Pancreas (tissue), 10 donors: ENCODE measurements at regions not wholly inside any gene's neighbourhood (a gene's known extent, or its start where the extent isn't known, plus 50 kb on each side); places are given as distances from the start of the nearest gene placed in this dataset.

Experiments
- ATAC-seq, 4 donors: fragments of 200-7000 bp; cut with Tn5 transposase; one replicate each; pipeline versions ENCODE4 v1.8.0 to v1.9.1; 2020; ENCODE audit warnings: mild to moderate bottlenecking in 4 of 4, moderate library complexity in 4 of 4
- DNase-seq, 6 donors: peaks; one replicate each; pipeline ENCODE4 v3.0.0-alpha.2; 2020
- FAIRE-seq: peaks from 2 replicates; lab custom pipeline; 2012; peaks lifted over from hg19 to GRCh38; lab: Jason Lieb, UNC
- H3K27ac ChIP-seq, 4 donors: fragments of 200-600 bp; sonication (generic); 1 replicate in 3 of 4; 2 replicates in 1 of 4; pipeline versions ENCODE4 v1.5.0 to v1.8.0; 2020
- H3K27me3 ChIP-seq, 4 donors: fragments of 200-600 bp; one replicate each; pipeline ENCODE4 v1.8.0; 2021
- H3K36me3 ChIP-seq, 3 donors: fragments of 200-600 bp; sonication (generic) in 1 of 3; one replicate each; pipeline versions ENCODE4 v1.5.0 to v1.8.0; 2020 to 2021
- H3K4me1 ChIP-seq, 3 donors: fragments of 200-600 bp; one replicate each; pipeline ENCODE4 v1.8.0; 2021
- H3K4me3 ChIP-seq, 4 donors: fragments of 200-600 bp; sonication (generic) in 2 of 4; one replicate each; pipeline versions ENCODE4 v1.5.0 to v1.8.0; 2020 to 2021
- H3K9me3 ChIP-seq, 4 donors: fragments of 200-600 bp; one replicate each; pipeline ENCODE4 v1.8.0; 2021
- CTCF ChIP-seq, 4 donors: fragments of 200-600 bp; sonication (generic) in 3 of 4; IDR thresholded peaks; one replicate each; pipeline versions ENCODE4 v1.5.0 to v1.8.0; 2021; ENCODE audit warnings: antibody characterized with exemption in 4 of 4
- WGBS, 2 donors: extraction: QIAGEN DNeasy Blood & Tissue Kit; methylation state at CpG; one replicate each; pipeline ENCODE4 v1.1.7; 2013; 5-methylcytosine and 5-hydroxymethylcytosine counted together
- intact Hi-C, 3 donors: fragments of 100-400 bp; cut with DNase I; formaldehyde crosslinking; loops; one replicate each; pipeline versions ENCODE4 v1.11.1 to v1.14.2; 2022
- donor health status: healthy with polysubstance abuse.
- donor health status: DM: no; HTN: no; CAD: no; lungs with moderate emphysema.
- donor health status: DM: no; HTN: no; CAD: no.
- donor health status: control.
- donor health status: control.
- donor health status: Bipolar disorder and iron deficiency.
- donor health status: DM: yes; HTN: yes; CAD: no.
- donor health status: DM: no; HTN: no; CAD: no.
- donor health status: DM: no; HTN: no; CAD: no.
- donor health status: DM: yes; HTN: yes; CAD: no.

- no peak overlapping the region for H3K27ac ChIP-seq
- intact Hi-C loops = no loop called here
- no peaks in the 10 kb centered on the region for H3K4me1 ChIP-seq
- FAIRE-seq (no peak), ATAC-seq (no peak), DNase-seq (no peak)
- no peak for TF ChIP-seq CTCF (IDR thresholded peaks at IDR 0.05)
- no peaks in the 10 kb centered on the region for H3K36me3 ChIP-seq
- WGBS, 2 donors = 79 to 90% methylated on average over 3 of the region's 3 CpGs
- no peak overlapping the region for H3K4me3 ChIP-seq
- H3K9me3 ChIP-seq = no peaks in the 10 kb centered on the region
- H3K27me3 ChIP-seq = no peaks in the 10 kb centered on the region
These were observed 479.1 kb upstream of the FANCL start for GRCh38 chr2:58720033-58720769.

- TF ChIP-seq CTCF (IDR thresholded peaks at IDR 0.05) = no peak
- no peaks in the 10 kb centered on the region for H3K36me3 ChIP-seq
- H3K27me3 ChIP-seq = no peaks in the 10 kb centered on the region
- H3K4me1 ChIP-seq = no peaks in the 10 kb centered on the region
- H3K27ac ChIP-seq = no peak overlapping the region
- FAIRE-seq (no peak), DNase-seq (no peak), ATAC-seq (no peak)
- H3K4me3 ChIP-seq = no peak overlapping the region
- 51 to 71% methylated on average over 2 of the region's 2 CpGs for WGBS, 2 donors
- intact Hi-C loops = no loop called here
- no peaks in the 10 kb centered on the region for H3K9me3 ChIP-seq
These were observed 474.2 kb upstream of the FANCL start for GRCh38 chr2:58715344-58715743.

GRCh38 chr2:58714238-58714637 is 473.1 kb upstream of the FANCL start:
- intact Hi-C loops = no loop called here
- Histone ChIP-seq H3K36me3 (no peaks in the 10 kb centered on the region), H3K4me3 (no peak overlapping the region), H3K27ac (no peak overlapping the region), H3K9me3 (no peaks in the 10 kb centered on the region), H3K4me1 (no peaks in the 10 kb centered on the region), H3K27me3 (no peaks in the 10 kb centered on the region)
- TF ChIP-seq CTCF (IDR thresholded peaks at IDR 0.05) = no peak
- no peak for FAIRE-seq
- no peak for DNase-seq
- ATAC-seq = no peak
- 83 to 86% methylated on average over 7 of the region's 7 CpGs for WGBS, 2 donors

- Histone ChIP-seq H3K4me3 (no peak overlapping the region), H3K36me3 (no peaks in the 10 kb centered on the region), H3K27me3 (no peaks in the 10 kb centered on the region), H3K9me3 (no peaks in the 10 kb centered on the region), H3K27ac (no peak overlapping the region), H3K4me1 (no peaks in the 10 kb centered on the region)
- peak in 1 of 6 donors; percentile 18 for DNase-seq
- no peak for FAIRE-seq
- no peak for ATAC-seq
- TF ChIP-seq CTCF (IDR thresholded peaks at IDR 0.05) = no peak
- WGBS, 2 donors = 65 to 68% methylated on average over 8 of the region's 8 CpGs
- intact Hi-C loops = no loop called here
These were observed 469.7 kb upstream of the FANCL start for GRCh38 chr2:58710795-58711279.

- intact Hi-C loops = no loop called here
- WGBS, 2 donors = 65 to 66% methylated on average over 1 of the region's 1 CpG
These were observed 468.7 kb upstream of the FANCL start for GRCh38 chr2:58709687-58710354.

More at GRCh38 chr2:58709687-58710354, 468.7 kb upstream of the FANCL start:
- Histone ChIP-seq H3K27me3 (no peaks in the 10 kb centered on the region), H3K4me3 (no peak overlapping the region), H3K4me1 (no peaks in the 10 kb centered on the region), H3K9me3 (no peaks in the 10 kb centered on the region), H3K36me3 (no peaks in the 10 kb centered on the region), H3K27ac (no peak overlapping the region)
- DNase-seq = no peak
- no peak for TF ChIP-seq CTCF (IDR thresholded peaks at IDR 0.05)
- no peak for ATAC-seq
- FAIRE-seq = no peak
